HepG2 (cell line): ENCODE measurements at regions not wholly inside any gene's neighbourhood (a gene's known extent, or its start where the extent isn't known, plus 50 kb on each side); places are given as distances from the start of the nearest gene placed in this dataset.

ENCODE experiments used
- ATAC-seq: fragments of 200-7000 bp; cut with Tn5 transposase; 3 replicates; pipeline ENCODE4 v1.9.1; 2020; ENCODE audit warnings: mild to moderate bottlenecking, moderate library complexity
- BruUV-seq: library from RNA; stranded (reverse); fragments of 400-500 nt; replicated peaks from 2 replicates; lab custom pipeline; 2021; lab: Mats Ljungman, UMichigan
- CTCF ChIA-PET: fragments of 300-600 bp; formaldehyde crosslinking; extraction: SDS; loops from one replicate; lab custom pipeline; 2021; ENCODE audit warnings: low total read pairs, inconsistent platforms, low intra/inter-chr PET ratio; lab: Yijun Ruan, JAX
- POLR2A ChIA-PET: fragments of 350-600 bp; sonication (Branson Sonifier 250); formaldehyde crosslinking; loops from one replicate; lab custom pipeline; 2020; ENCODE audit warnings: antibody characterized with exemption, inconsistent platforms; lab: Yijun Ruan, JAX
- DNase-seq: peaks from one replicate; pipeline ENCODE4 v3.0.0-alpha.2; 2015; ENCODE audit warnings: low spot score
- FAIRE-seq: peaks from 3 replicates; lab custom pipeline; 2011; peaks lifted over from hg19 to GRCh38; lab: Jason Lieb, UNC
- H2AFZ ChIP-seq: one replicate; pipeline ENCODE4 v1.6.1; 2011; ENCODE audit warnings: low read length, inconsistent platforms
- H3K27ac ChIP-seq: fragments of 300-600 bp; 3 replicates; pipeline ENCODE4 v1.8.0; 2011; ENCODE audit warnings: mixed run types, mild to moderate bottlenecking, mixed read lengths, low read length, inconsistent platforms; ENCODE audit not compliant: insufficient read depth; ENCODE audit errors: extremely low read length
- H3K27me3 ChIP-seq, 2 experiments: fragments of 200-600 bp in 1 of 2; 2 replicates in 1 of 2; 3 replicates in 1 of 2; pipeline versions ENCODE4 v1.6.0 to v1.8.0; 2011; ENCODE audit warnings: low read length in 2 of 2, mild to moderate bottlenecking in 2 of 2, moderate library complexity in 2 of 2, inconsistent platforms in 1 of 2; ENCODE audit not compliant: insufficient read depth in 2 of 2, control insufficient read depth in 1 of 2
- H3K36me3 ChIP-seq, 2 experiments: fragments of 200-600 bp in 1 of 2; replicated peaks in 1 of 2; 2 replicates in 1 of 2; 3 replicates in 1 of 2; pipeline versions ENCODE4 v1.5.1 to v1.8.0; 2011; ENCODE audit warnings: low read length in 2 of 2, inconsistent platforms in 1 of 2; ENCODE audit not compliant: insufficient read depth in 2 of 2, control insufficient read depth in 1 of 2
- H3K4me1 ChIP-seq: 2 replicates; pipeline ENCODE4 v1.5.1; 2012; ENCODE audit warnings: low read length, inconsistent platforms; ENCODE audit not compliant: insufficient read depth
- H3K4me2 ChIP-seq: 2 replicates; pipeline ENCODE4 v1.6.0; 2011; ENCODE audit warnings: low read depth, low read length, inconsistent platforms
- H3K4me3 ChIP-seq, 3 experiments: fragments of 200-600 bp in 1 of 3; sonication (generic), shearing (Covaris generic) in 1 of 3; replicated peaks in 1 of 3; 2 replicates each; pipeline ENCODE4 v1.5.1; 2011 to 2016; ENCODE audit warnings: low read length in 3 of 3, inconsistent platforms in 2 of 3, low read depth in 2 of 3, mild to moderate bottlenecking in 2 of 3, control low read depth in 1 of 3, mixed read lengths in 1 of 3; ENCODE audit not compliant: insufficient read depth in 1 of 3
- H3K79me2 ChIP-seq: one replicate; pipeline ENCODE4 v1.6.1; 2011; ENCODE audit warnings: low read length, inconsistent platforms; ENCODE audit not compliant: insufficient read depth
- H3K9ac ChIP-seq: 2 replicates; pipeline ENCODE4 v1.6.0; 2011; ENCODE audit warnings: mild to moderate bottlenecking, low read depth, low read length, inconsistent platforms; ENCODE audit not compliant: insufficient read depth
- H3K9me3 ChIP-seq: 2 replicates; pipeline ENCODE4 v1.5.1; 2012; ENCODE audit warnings: mild to moderate bottlenecking, low read length
- H4K20me1 ChIP-seq: 2 replicates; pipeline ENCODE4 v1.6.0; 2011; ENCODE audit warnings: inconsistent platforms, mild to moderate bottlenecking, low read length, moderate library complexity; ENCODE audit not compliant: insufficient read depth
- HOXA9 ChIP-seq: sonication (generic); formaldehyde crosslinking; IDR thresholded peaks from 2 replicates; pipeline ENCODE4 v1.8.1; 2022; ENCODE audit warnings: missing genetic modification reagents, mild to moderate bottlenecking, moderate library complexity, borderline replicate concordance
- MATR3 ChIP-seq: sonication (generic); formaldehyde crosslinking; IDR thresholded peaks from 2 replicates; pipeline ENCODE4 v1.4.0; 2020; ENCODE audit warnings: missing genetic modification reagents
- POGZ ChIP-seq: sonication (generic); formaldehyde crosslinking; IDR thresholded peaks from 2 replicates; pipeline ENCODE4 v1.4.0; 2020; ENCODE audit warnings: mild to moderate bottlenecking, missing genetic modification reagents
- SALL1 ChIP-seq: sonication (generic); formaldehyde crosslinking; IDR thresholded peaks from 2 replicates; pipeline ENCODE4 v1.8.0; 2022; ENCODE audit warnings: mild to moderate bottlenecking, missing genetic modification reagents
- ZFP91 ChIP-seq: sonication (generic); formaldehyde crosslinking; IDR thresholded peaks from 2 replicates; pipeline ENCODE4 v1.9.0; 2022; ENCODE audit warnings: missing genetic modification reagents, mild to moderate bottlenecking, borderline replicate concordance
- ZKSCAN8 ChIP-seq: IDR thresholded peaks from 2 replicates; pipeline ENCODE4 v1.6.1; 2016; ENCODE audit warnings: borderline replicate concordance, missing genetic modification reagents, missing compliant biosample characterization
- ZNF737 ChIP-seq: sonication (generic); formaldehyde crosslinking; IDR thresholded peaks from 2 replicates; pipeline ENCODE4 v1.5.0; 2020; ENCODE audit warnings: missing genetic modification reagents, mild to moderate bottlenecking, borderline replicate concordance
- ZZZ3 ChIP-seq: sonication (generic); formaldehyde crosslinking; IDR thresholded peaks from 2 replicates; pipeline ENCODE4 v1.4.0; 2020; ENCODE audit warnings: missing genetic modification reagents, mild to moderate bottlenecking, borderline replicate concordance
- WGBS: methylation state at CpG from one replicate; pipeline ENCODE4 v1.1.6; 2017; ENCODE audit warnings: low lambda C conversion rate; 5-methylcytosine and 5-hydroxymethylcytosine counted together
- in situ Hi-C: cut with HindIII; loops from 2 replicates; pipeline ENCODE4 v1.10.0; 2017; ENCODE audit warnings: low pct_unique_long_range_greater_than_20kb; ENCODE audit not compliant: extremely low pct_ligation_motif_present
- intact Hi-C: fragments of 100-400 bp; cut with micrococcal nuclease; formaldehyde crosslinking; loops from one replicate; pipeline ENCODE4 v1.10.0; 2022; ENCODE audit not compliant: unreplicated experiment
- TF ChIP-seq, protein P1 (sequence below): sonication (generic); formaldehyde crosslinking; IDR thresholded peaks from 2 replicates; pipeline ENCODE4 v1.5.1; 2020; ENCODE audit warnings: mild to moderate bottlenecking, missing genetic modification reagents, moderate library complexity

GRCh38 chr7:113408999-113409398 is 290.6 kb upstream of the SMIM30 start:
- Histone ChIP-seq H3K9ac (no peak overlapping the region), H3K9me3 (no peaks in the 10 kb centered on the region), H3K27me3 (no peaks in the 10 kb centered on the region), H3K4me3 (no peak overlapping the region), H3K4me1 (no peaks in the 10 kb centered on the region), H3K4me2 (no peak overlapping the region), H3K79me2 (no peaks in the 10 kb centered on the region), H4K20me1 (no peaks in the 10 kb centered on the region), H3K27ac (no peak overlapping the region), H3K36me3 (no peaks in the 10 kb centered on the region), H2AFZ (no peak overlapping the region)
- POLR2A ChIA-PET, result no interaction called here
- intact Hi-C loops, result no loop called here
- BruUV-seq, result no TSS peak
- CTCF ChIA-PET, result no interaction called here
- no peak for DNase-seq
- FAIRE-seq, result no peak
- ATAC-seq, result no peak
- in situ Hi-C loops, result loop anchor here (10.0 to 25.0 kb wide), 3 partner anchors 247 to 872 kb away; no protein-coding TSS in a partner anchor
- 6% methylated on average over 1 of the region's 1 CpG for WGBS
- TF ChIP-seq ZZZ3 (CRISPR knock-in tag), result no peak
- TF ChIP-seq POGZ (CRISPR knock-in tag), result no peak
- no peak for TF ChIP-seq MATR3 (CRISPR knock-in tag)
- no peak for TF ChIP-seq ZNF737
- no peak for TF ChIP-seq ZFP91 (CRISPR knock-in tag)
- TF ChIP-seq HOXA9, result no peak
- TF ChIP-seq, protein P1, sequence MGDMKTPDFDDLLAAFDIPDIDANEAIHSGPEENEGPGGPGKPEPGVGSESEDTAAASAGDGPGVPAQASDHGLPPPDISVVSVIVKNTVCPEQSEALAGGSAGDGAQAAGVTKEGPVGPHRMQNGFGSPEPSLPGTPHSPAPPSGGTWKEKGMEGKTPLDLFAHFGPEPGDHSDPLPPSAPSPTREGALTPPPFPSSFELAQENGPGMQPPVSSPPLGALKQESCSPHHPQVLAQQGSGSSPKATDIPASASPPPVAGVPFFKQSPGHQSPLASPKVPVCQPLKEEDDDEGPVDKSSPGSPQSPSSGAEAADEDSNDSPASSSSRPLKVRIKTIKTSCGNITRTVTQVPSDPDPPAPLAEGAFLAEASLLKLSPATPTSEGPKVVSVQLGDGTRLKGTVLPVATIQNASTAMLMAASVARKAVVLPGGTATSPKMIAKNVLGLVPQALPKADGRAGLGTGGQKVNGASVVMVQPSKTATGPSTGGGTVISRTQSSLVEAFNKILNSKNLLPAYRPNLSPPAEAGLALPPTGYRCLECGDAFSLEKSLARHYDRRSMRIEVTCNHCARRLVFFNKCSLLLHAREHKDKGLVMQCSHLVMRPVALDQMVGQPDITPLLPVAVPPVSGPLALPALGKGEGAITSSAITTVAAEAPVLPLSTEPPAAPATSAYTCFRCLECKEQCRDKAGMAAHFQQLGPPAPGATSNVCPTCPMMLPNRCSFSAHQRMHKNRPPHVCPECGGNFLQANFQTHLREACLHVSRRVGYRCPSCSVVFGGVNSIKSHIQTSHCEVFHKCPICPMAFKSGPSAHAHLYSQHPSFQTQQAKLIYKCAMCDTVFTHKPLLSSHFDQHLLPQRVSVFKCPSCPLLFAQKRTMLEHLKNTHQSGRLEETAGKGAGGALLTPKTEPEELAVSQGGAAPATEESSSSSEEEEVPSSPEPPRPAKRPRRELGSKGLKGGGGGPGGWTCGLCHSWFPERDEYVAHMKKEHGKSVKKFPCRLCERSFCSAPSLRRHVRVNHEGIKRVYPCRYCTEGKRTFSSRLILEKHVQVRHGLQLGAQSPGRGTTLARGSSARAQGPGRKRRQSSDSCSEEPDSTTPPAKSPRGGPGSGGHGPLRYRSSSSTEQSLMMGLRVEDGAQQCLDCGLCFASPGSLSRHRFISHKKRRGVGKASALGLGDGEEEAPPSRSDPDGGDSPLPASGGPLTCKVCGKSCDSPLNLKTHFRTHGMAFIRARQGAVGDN (CRISPR knock-in tag), result no peak
- TF ChIP-seq ZKSCAN8 (CRISPR knock-in tag), result no peak
- no peak for TF ChIP-seq SALL1 (CRISPR knock-in tag)
- TF ChIP-seq, all 625 proteins: peak for 0
